ENCODE measurements at regions not wholly inside any gene's neighbourhood (a gene's known extent, or its start where the extent isn't known, plus 50 kb on each side); places are given as distances from the start of the nearest gene placed in this dataset.
"Not testable (repeated sequence)": the region's sequence is repeated elsewhere in the genome, so short reads cannot be mapped to it uniquely, and the experiment has no call there.

DNA sequence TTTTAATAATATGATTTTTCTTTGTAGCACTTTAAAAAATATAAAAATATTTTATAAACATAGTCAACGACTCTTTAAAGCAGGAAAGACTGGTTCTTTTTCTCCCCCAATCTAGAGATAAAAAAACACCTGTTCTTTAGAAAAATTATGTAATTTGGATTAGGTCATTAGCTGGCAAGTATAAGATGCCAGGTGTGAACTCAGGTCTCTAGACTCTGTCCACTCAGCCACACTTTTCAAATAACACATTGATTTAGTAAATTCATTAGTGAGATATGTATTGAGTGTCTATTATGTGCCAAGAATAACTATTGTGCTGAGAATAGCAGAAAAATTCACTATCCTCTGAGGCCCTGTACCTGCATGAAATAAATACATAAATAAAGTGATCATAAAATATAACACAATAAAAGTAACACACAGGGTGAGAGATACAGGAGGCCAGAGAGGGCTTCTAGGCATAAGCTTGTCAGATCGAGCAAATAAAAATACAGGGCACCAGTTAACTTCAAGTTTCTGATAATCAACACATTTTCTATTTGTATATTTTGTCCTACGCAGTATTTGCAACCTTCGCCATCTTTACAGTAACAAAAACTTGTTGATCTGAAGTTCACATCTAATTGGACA, 867.1 kb upstream of the GBE1 start:
- no peak overlapping the region for H3K4me3 Mint-ChIP-seq
- H3K36me3 ChIP-seq (ENCODE audit: insufficient read depth) = peaks cover 7% of the 10 kb centered on the region
- peaks cover 2% of the 10 kb centered on the region for H3K27me3 Mint-ChIP-seq (ENCODE audit: insufficient read depth, low read depth, poor library complexity)
- no peaks in the 10 kb centered on the region for H3K79me2 ChIP-seq (replicated peaks; ENCODE audit: insufficient read depth)
- H3F3A ChIP-seq (replicated peaks; ENCODE audit: low read depth) = no peaks in the 10 kb centered on the region
- no peak overlapping the region for H3K27ac ChIP-seq (ENCODE audit: low read depth)
- no peak overlapping the region for H3K4me2 ChIP-seq
- peaks cover 7% of the 10 kb centered on the region for H3K36me3 Mint-ChIP-seq (ENCODE audit: low read depth)
- ATAC-seq (no peak), DNase-seq (ENCODE audit: low spot score) (no peak)
- H3K4me1 ChIP-seq (ENCODE audit: insufficient read depth) = no peaks in the 10 kb centered on the region
- H2AFZ ChIP-seq = no peak overlapping the region
- H3K4me1 Mint-ChIP-seq = peaks cover 2% of the 10 kb centered on the region
- H4K20me1 ChIP-seq (replicated peaks; ENCODE audit: insufficient read depth) = no peaks in the 10 kb centered on the region
- H3K27ac Mint-ChIP-seq = no peak overlapping the region
- no peaks in the 10 kb centered on the region for H3K27me3 ChIP-seq (ENCODE audit: insufficient read depth)
- H3K9me3 Mint-ChIP-seq = peaks cover 11% of the 10 kb centered on the region
- TF ChIP-seq CREB1 (CRISPR knock-in tag; IDR thresholded peaks at IDR 0.05; ENCODE audit: low read depth) = no peak
- TF ChIP-seq, protein P1, sequence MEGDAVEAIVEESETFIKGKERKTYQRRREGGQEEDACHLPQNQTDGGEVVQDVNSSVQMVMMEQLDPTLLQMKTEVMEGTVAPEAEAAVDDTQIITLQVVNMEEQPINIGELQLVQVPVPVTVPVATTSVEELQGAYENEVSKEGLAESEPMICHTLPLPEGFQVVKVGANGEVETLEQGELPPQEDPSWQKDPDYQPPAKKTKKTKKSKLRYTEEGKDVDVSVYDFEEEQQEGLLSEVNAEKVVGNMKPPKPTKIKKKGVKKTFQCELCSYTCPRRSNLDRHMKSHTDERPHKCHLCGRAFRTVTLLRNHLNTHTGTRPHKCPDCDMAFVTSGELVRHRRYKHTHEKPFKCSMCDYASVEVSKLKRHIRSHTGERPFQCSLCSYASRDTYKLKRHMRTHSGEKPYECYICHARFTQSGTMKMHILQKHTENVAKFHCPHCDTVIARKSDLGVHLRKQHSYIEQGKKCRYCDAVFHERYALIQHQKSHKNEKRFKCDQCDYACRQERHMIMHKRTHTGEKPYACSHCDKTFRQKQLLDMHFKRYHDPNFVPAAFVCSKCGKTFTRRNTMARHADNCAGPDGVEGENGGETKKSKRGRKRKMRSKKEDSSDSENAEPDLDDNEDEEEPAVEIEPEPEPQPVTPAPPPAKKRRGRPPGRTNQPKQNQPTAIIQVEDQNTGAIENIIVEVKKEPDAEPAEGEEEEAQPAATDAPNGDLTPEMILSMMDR (conservative IDR thresholded peaks at IDR 0.05; ENCODE audit: low read depth in 2 of 2) = no peak
- TF ChIP-seq JUNB (IDR thresholded peaks at IDR 0.05; ENCODE audit: unreplicated experiment) = no peak
- TF ChIP-seq ZNF331 (CRISPR knock-in tag; IDR thresholded peaks at IDR 0.05; ENCODE audit: low read depth) = no peak
- TF ChIP-seq POLR2AphosphoS5 (IDR thresholded peaks at IDR 0.05; ENCODE audit: low read depth) = no peak
- TF ChIP-seq NANOG (IDR thresholded peaks at IDR 0.05; ENCODE audit: borderline replicate concordance) = no peak
- TF ChIP-seq ZNF114 (CRISPR knock-in tag; IDR thresholded peaks at IDR 0.05) = no peak
- no peaks in the 10 kb centered on the region; the same call in 1 of the 2 replicates for H3K9me2 ChIP-seq (ENCODE audit: insufficient read depth)
- no peak overlapping the region for H3K4me3 ChIP-seq

DNA sequence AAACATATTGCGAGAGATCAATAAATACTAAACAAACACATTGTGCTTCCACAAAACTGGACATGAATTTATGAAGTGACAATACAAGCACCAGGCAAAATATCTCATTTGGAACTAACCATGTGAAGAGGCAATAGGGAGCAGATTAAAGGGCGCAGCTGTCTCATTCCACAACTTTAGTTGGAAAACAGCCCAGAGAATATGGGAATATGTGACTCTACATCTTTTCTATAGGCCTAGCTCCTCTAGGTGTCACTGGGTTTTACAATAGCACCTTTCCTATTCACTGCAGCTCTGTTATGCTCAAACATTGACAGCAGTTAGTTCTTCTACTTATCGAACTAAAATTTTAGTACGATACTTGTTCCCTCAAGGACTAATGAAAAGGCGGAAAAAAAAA, 866.3 kb upstream of the GBE1 start:
- H3K9me2 ChIP-seq (ENCODE audit: insufficient read depth) = no peaks in the 10 kb centered on the region; the same call in 1 of the 2 replicates
- no peaks in the 10 kb centered on the region for H3K4me1 ChIP-seq (ENCODE audit: insufficient read depth)
- H3K79me2 ChIP-seq (replicated peaks; ENCODE audit: insufficient read depth) = no peaks in the 10 kb centered on the region
- no peak overlapping the region for H3K4me3 ChIP-seq
- H3K9me3 Mint-ChIP-seq = peaks cover 19% of the 10 kb centered on the region
- no peaks in the 10 kb centered on the region for H3K27me3 ChIP-seq (ENCODE audit: insufficient read depth)
- H3K27ac Mint-ChIP-seq = no peak overlapping the region
- peaks cover 7% of the 10 kb centered on the region for H3K36me3 ChIP-seq (ENCODE audit: insufficient read depth)
- H2AFZ ChIP-seq = no peak overlapping the region
- H3K27ac ChIP-seq (ENCODE audit: low read depth) = no peak overlapping the region
- H3K4me2 ChIP-seq = no peak overlapping the region
- H3K4me3 Mint-ChIP-seq = no peak overlapping the region
- DNase-seq (ENCODE audit: low spot score) (no peak), ATAC-seq (no peak)
- H4K20me1 ChIP-seq (replicated peaks; ENCODE audit: insufficient read depth) = no peaks in the 10 kb centered on the region
- peaks cover 15% of the 10 kb centered on the region for H3K36me3 Mint-ChIP-seq (ENCODE audit: low read depth)
- TF ChIP-seq NANOG (IDR thresholded peaks at IDR 0.05; ENCODE audit: borderline replicate concordance) = no peak
- TF ChIP-seq CREB1 (CRISPR knock-in tag; IDR thresholded peaks at IDR 0.05; ENCODE audit: low read depth) = no peak
- TF ChIP-seq ZNF114 (CRISPR knock-in tag; IDR thresholded peaks at IDR 0.05) = no peak
- TF ChIP-seq POLR2AphosphoS5 (IDR thresholded peaks at IDR 0.05; ENCODE audit: low read depth) = no peak
- no peaks in the 10 kb centered on the region for H3K4me1 Mint-ChIP-seq
- no peaks in the 10 kb centered on the region for H3K27me3 Mint-ChIP-seq (ENCODE audit: insufficient read depth, low read depth, poor library complexity)
- no peaks in the 10 kb centered on the region for H3F3A ChIP-seq (replicated peaks; ENCODE audit: low read depth)

DNA sequence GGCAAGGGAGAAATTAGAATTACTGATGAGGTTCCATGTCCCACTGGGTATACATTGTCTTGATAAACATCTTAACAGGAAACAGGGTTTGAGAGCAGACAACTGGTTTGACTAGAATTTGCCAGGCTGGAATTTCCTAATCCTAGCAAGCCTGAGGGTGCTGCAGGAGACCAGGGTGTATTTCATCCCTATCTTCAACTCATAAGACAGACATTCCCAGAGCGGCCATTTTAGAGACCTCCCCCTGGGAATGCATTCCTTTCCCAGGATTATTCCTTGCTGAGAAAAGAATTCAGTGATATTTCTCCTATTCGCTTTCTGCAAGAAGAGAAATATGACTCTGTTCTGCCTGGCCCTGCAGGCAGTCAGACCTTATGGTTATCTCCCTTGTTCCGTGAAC, 859.3 kb upstream of the GBE1 start:
- not testable (repeated sequence) for H3K4me3 ChIP-seq
- TF ChIP-seq, protein P2, sequence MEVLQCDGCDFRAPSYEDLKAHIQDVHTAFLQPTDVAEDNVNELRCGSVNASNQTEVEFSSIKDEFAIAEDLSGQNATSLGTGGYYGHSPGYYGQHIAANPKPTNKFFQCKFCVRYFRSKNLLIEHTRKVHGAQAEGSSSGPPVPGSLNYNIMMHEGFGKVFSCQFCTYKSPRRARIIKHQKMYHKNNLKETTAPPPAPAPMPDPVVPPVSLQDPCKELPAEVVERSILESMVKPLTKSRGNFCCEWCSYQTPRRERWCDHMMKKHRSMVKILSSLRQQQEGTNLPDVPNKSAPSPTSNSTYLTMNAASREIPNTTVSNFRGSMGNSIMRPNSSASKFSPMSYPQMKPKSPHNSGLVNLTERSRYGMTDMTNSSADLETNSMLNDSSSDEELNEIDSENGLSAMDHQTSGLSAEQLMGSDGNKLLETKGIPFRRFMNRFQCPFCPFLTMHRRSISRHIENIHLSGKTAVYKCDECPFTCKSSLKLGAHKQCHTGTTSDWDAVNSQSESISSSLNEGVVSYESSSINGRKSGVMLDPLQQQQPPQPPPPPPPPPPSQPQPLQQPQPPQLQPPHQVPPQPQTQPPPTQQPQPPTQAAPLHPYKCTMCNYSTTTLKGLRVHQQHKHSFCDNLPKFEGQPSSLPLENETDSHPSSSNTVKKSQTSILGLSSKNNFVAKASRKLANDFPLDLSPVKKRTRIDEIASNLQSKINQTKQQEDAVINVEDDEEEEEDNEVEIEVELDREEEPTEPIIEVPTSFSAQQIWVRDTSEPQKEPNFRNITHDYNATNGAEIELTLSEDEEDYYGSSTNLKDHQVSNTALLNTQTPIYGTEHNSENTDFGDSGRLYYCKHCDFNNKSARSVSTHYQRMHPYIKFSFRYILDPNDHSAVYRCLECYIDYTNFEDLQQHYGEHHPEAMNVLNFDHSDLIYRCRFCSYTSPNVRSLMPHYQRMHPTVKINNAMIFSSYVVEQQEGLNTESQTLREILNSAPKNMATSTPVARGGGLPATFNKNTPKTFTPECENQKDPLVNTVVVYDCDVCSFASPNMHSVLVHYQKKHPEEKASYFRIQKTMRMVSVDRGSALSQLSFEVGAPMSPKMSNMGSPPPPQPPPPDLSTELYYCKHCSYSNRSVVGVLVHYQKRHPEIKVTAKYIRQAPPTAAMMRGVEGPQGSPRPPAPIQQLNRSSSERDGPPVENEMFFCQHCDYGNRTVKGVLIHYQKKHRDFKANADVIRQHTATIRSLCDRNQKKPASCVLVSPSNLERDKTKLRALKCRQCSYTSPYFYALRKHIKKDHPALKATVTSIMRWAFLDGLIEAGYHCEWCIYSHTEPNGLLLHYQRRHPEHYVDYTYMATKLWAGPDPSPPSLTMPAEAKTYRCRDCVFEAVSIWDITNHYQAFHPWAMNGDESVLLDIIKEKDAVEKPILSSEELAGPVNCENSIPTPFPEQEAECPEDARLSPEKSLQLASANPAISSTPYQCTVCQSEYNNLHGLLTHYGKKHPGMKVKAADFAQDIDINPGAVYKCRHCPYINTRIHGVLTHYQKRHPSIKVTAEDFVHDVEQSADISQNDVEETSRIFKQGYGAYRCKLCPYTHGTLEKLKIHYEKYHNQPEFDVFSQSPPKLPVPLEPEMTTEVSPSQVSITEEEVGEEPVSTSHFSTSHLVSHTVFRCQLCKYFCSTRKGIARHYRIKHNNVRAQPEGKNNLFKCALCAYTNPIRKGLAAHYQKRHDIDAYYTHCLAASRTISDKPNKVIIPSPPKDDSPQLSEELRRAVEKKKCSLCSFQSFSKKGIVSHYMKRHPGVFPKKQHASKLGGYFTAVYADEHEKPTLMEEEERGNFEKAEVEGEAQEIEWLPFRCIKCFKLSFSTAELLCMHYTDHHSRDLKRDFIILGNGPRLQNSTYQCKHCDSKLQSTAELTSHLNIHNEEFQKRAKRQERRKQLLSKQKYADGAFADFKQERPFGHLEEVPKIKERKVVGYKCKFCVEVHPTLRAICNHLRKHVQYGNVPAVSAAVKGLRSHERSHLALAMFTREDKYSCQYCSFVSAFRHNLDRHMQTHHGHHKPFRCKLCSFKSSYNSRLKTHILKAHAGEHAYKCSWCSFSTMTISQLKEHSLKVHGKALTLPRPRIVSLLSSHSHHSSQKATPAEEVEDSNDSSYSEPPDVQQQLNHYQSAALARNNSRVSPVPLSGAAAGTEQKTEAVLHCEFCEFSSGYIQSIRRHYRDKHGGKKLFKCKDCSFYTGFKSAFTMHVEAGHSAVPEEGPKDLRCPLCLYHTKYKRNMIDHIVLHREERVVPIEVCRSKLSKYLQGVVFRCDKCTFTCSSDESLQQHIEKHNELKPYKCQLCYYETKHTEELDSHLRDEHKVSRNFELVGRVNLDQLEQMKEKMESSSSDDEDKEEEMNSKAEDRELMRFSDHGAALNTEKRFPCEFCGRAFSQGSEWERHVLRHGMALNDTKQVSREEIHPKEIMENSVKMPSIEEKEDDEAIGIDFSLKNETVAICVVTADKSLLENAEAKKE (CRISPR knock-in tag; IDR thresholded peaks at IDR 0.05) = 0 out of 2 replicates have a peak, but pooled peaks have one; percentile 17

More for the DNA sequence above, 859.3 kb upstream of the GBE1 start:
- H3K36me3 Mint-ChIP-seq (ENCODE audit: low read depth) = peaks cover 38% of the 10 kb centered on the region
- H3K79me2 ChIP-seq (replicated peaks; ENCODE audit: insufficient read depth); H2AFZ ChIP-seq; H3F3A ChIP-seq (replicated peaks; ENCODE audit: low read depth); H3K27ac Mint-ChIP-seq; H4K20me1 ChIP-seq (replicated peaks; ENCODE audit: insufficient read depth); H3K27me3 ChIP-seq (ENCODE audit: insufficient read depth); H3K4me3 Mint-ChIP-seq; H3K4me2 ChIP-seq; H3K4me1 ChIP-seq (ENCODE audit: insufficient read depth); ATAC-seq; H3K9me2 ChIP-seq (ENCODE audit: insufficient read depth); H3K27me3 Mint-ChIP-seq (ENCODE audit: insufficient read depth, low read depth, poor library complexity); H3K4me1 Mint-ChIP-seq; H3K27ac ChIP-seq (ENCODE audit: low read depth): not testable (repeated sequence)
- H3K36me3 ChIP-seq (ENCODE audit: insufficient read depth) = peaks cover 15% of the 10 kb centered on the region
- H3K9me3 Mint-ChIP-seq = peaks cover 39% of the 10 kb centered on the region
- peak; percentile 17 for DNase-seq (ENCODE audit: low spot score)
